ENCODE measurements at regions not wholly inside any gene's neighbourhood (a gene's known extent, or its start where the extent isn't known, plus 50 kb on each side); places are given as distances from the start of the nearest gene placed in this dataset.

DNA sequence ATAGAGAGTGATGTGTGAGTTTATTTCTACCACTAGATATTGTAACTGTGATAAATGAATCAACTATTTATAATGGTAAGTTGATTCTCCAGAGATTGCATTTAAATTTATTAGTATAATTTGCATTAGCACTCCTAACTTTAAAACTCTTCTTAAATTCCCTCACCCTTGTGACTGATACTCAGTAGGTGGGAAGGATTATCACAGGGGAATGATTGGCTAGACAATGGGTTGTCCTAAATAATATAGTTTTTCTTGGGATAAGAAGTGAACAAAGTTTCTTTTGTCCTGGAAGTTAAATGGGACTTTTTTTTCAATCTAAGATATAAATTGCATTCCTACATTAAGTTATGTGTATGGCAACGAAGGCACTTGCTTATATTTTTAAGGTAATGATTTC lies 169.2 kb upstream of the PITX2 start:
- no peak for DNase-seq
- no peaks in the 10 kb centered on the region for H3K9me3 ChIP-seq (replicated peaks; ENCODE audit: insufficient read depth, low read length)
- H3K36me3 ChIP-seq (replicated peaks; ENCODE audit: insufficient read depth, low read length): no peaks in the 10 kb centered on the region
- no peaks in the 10 kb centered on the region for H3K27me3 ChIP-seq (replicated peaks; ENCODE audit: insufficient read depth, low read length)
- no peaks in the 10 kb centered on the region for H4K20me1 ChIP-seq (ENCODE audit: insufficient read depth, low read length)
- H3K27ac ChIP-seq (ENCODE audit: low read length): no peak overlapping the region
- no peak overlapping the region for H3K4me3 ChIP-seq (ENCODE audit: low read length)
- H3K4me1 ChIP-seq (ENCODE audit: low read length): no peaks in the 10 kb centered on the region
- no peak overlapping the region for H2AFZ ChIP-seq (ENCODE audit: low read length)
- H3F3A ChIP-seq (ENCODE audit: insufficient read depth, low read length): no peaks in the 10 kb centered on the region
- H3K79me2 ChIP-seq (ENCODE audit: low read length): no peaks in the 10 kb centered on the region
- no peaks in the 10 kb centered on the region for H3K9me2 ChIP-seq (replicated peaks; ENCODE audit: insufficient read depth, low read length)
- TF ChIP-seq EZH2phosphoT487 (IDR thresholded peaks at IDR 0.05; ENCODE audit: low read length): no peak
- no peak for TF ChIP-seq EZH2 (optimal IDR thresholded peaks at IDR 0.05; ENCODE audit: low read depth, low read length)
- H3K9ac ChIP-seq (ENCODE audit: low read length): no peak overlapping the region
- H3K4me2 ChIP-seq (ENCODE audit: low read depth, low read length): no peak overlapping the region

GRCh38 chr4:110793381-110793801 lies 170.5 kb upstream of the PITX2 start:
- H4K20me1 ChIP-seq (ENCODE audit: insufficient read depth, low read length): no peaks in the 10 kb centered on the region
- no peak overlapping the region for H3K27ac ChIP-seq (ENCODE audit: low read length)
- H2AFZ ChIP-seq (ENCODE audit: low read length): no peak overlapping the region
- H3K4me2 ChIP-seq (ENCODE audit: low read depth, low read length): no peak overlapping the region
- H3K9me3 ChIP-seq (replicated peaks; ENCODE audit: insufficient read depth, low read length): no peaks in the 10 kb centered on the region
- H3K9me2 ChIP-seq (replicated peaks; ENCODE audit: insufficient read depth, low read length): no peaks in the 10 kb centered on the region
- H3K27me3 ChIP-seq (replicated peaks; ENCODE audit: insufficient read depth, low read length): no peaks in the 10 kb centered on the region
- H3K4me3 ChIP-seq (ENCODE audit: low read length): no peak overlapping the region
- no peak for DNase-seq
- no peak overlapping the region for H3K9ac ChIP-seq (ENCODE audit: low read length)
- no peaks in the 10 kb centered on the region for H3F3A ChIP-seq (ENCODE audit: insufficient read depth, low read length)
- H3K36me3 ChIP-seq (replicated peaks; ENCODE audit: insufficient read depth, low read length): no peaks in the 10 kb centered on the region
- no peaks in the 10 kb centered on the region for H3K79me2 ChIP-seq (ENCODE audit: low read length)
- H3K4me1 ChIP-seq (ENCODE audit: low read length): no peaks in the 10 kb centered on the region
- TF ChIP-seq, protein P1, sequence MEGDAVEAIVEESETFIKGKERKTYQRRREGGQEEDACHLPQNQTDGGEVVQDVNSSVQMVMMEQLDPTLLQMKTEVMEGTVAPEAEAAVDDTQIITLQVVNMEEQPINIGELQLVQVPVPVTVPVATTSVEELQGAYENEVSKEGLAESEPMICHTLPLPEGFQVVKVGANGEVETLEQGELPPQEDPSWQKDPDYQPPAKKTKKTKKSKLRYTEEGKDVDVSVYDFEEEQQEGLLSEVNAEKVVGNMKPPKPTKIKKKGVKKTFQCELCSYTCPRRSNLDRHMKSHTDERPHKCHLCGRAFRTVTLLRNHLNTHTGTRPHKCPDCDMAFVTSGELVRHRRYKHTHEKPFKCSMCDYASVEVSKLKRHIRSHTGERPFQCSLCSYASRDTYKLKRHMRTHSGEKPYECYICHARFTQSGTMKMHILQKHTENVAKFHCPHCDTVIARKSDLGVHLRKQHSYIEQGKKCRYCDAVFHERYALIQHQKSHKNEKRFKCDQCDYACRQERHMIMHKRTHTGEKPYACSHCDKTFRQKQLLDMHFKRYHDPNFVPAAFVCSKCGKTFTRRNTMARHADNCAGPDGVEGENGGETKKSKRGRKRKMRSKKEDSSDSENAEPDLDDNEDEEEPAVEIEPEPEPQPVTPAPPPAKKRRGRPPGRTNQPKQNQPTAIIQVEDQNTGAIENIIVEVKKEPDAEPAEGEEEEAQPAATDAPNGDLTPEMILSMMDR (IDR thresholded peaks at IDR 0.05; ENCODE audit: low read length): no peak
- TF ChIP-seq EZH2 (optimal IDR thresholded peaks at IDR 0.05; ENCODE audit: low read depth, low read length) (no peak), EZH2phosphoT487 (IDR thresholded peaks at IDR 0.05; ENCODE audit: low read length) (no peak)

- H4K20me1 ChIP-seq (ENCODE audit: insufficient read depth, low read length): no peaks in the 10 kb centered on the region
- no peak overlapping the region for H3K4me2 ChIP-seq (ENCODE audit: low read depth, low read length)
- no peak for DNase-seq
- H3K4me3 ChIP-seq (ENCODE audit: low read length): no peak overlapping the region
- no peaks in the 10 kb centered on the region for H3K4me1 ChIP-seq (ENCODE audit: low read length)
- H3K9ac ChIP-seq (ENCODE audit: low read length): no peak overlapping the region
- H3K36me3 ChIP-seq (replicated peaks; ENCODE audit: insufficient read depth, low read length): no peaks in the 10 kb centered on the region
- no peak overlapping the region for H2AFZ ChIP-seq (ENCODE audit: low read length)
- no peaks in the 10 kb centered on the region for H3K9me3 ChIP-seq (replicated peaks; ENCODE audit: insufficient read depth, low read length)
- no peak for TF ChIP-seq EZH2 (optimal IDR thresholded peaks at IDR 0.05; ENCODE audit: low read depth, low read length)
- TF ChIP-seq, protein P1 (IDR thresholded peaks at IDR 0.05; ENCODE audit: low read length): no peak
- no peaks in the 10 kb centered on the region for H3K79me2 ChIP-seq (ENCODE audit: low read length)
- H3K27ac ChIP-seq (ENCODE audit: low read length): no peak overlapping the region
- no peaks in the 10 kb centered on the region for H3K9me2 ChIP-seq (replicated peaks; ENCODE audit: insufficient read depth, low read length)
- H3F3A ChIP-seq (ENCODE audit: insufficient read depth, low read length): no peaks in the 10 kb centered on the region
- no peaks in the 10 kb centered on the region for H3K27me3 ChIP-seq (replicated peaks; ENCODE audit: insufficient read depth, low read length)
Measured at GRCh38 chr4:110793890-110794554, 171.1 kb upstream of the PITX2 start.

DNA sequence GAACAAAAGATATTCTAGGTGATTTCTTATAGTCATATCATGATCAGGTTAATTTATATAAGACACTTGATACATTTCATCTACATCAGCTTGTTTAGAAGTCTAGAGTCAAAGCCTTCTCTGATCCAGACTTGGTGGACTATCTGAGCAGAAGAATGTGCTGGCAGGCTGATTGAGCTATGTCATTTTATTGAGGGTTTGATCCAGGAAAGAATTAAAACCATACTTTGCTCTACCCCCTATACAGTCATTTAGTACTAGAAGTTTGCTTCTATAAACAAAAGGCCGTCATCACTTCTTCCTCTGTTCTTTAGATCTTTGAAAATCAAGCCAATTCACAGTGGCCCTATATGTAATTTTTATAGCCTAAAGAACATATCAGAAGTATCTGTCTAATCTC lies 173.1 kb upstream of the PITX2 start:
- Histone ChIP-seq H4K20me1 (ENCODE audit: insufficient read depth, low read length) (no peaks in the 10 kb centered on the region), H3K4me2 (ENCODE audit: low read depth, low read length) (no peak overlapping the region), H3F3A (ENCODE audit: insufficient read depth, low read length) (no peaks in the 10 kb centered on the region), H2AFZ (ENCODE audit: low read length) (no peak overlapping the region), H3K27ac (ENCODE audit: low read length) (no peak overlapping the region), H3K9me2 (replicated peaks; ENCODE audit: insufficient read depth, low read length) (no peaks in the 10 kb centered on the region), H3K36me3 (replicated peaks; ENCODE audit: insufficient read depth, low read length) (no peaks in the 10 kb centered on the region), H3K4me3 (ENCODE audit: low read length) (no peak overlapping the region), H3K27me3 (replicated peaks; ENCODE audit: insufficient read depth, low read length) (no peaks in the 10 kb centered on the region), H3K4me1 (ENCODE audit: low read length) (no peaks in the 10 kb centered on the region), H3K79me2 (ENCODE audit: low read length) (no peaks in the 10 kb centered on the region), H3K9me3 (replicated peaks; ENCODE audit: insufficient read depth, low read length) (no peaks in the 10 kb centered on the region), H3K9ac (ENCODE audit: low read length) (no peak overlapping the region)
- no peak for DNase-seq
- no peak for TF ChIP-seq EZH2phosphoT487 (IDR thresholded peaks at IDR 0.05; ENCODE audit: low read length)
- TF ChIP-seq, protein P1 (IDR thresholded peaks at IDR 0.05; ENCODE audit: low read length): no peak
- no peak for TF ChIP-seq EZH2 (optimal IDR thresholded peaks at IDR 0.05; ENCODE audit: low read depth, low read length)

Measured in MM.1S (cell line).